Liver (tissue), 8 donors: ENCODE measurements at regions not wholly inside any gene's neighbourhood (a gene's known extent, or its start where the extent isn't known, plus 50 kb on each side); places are given as distances from the start of the nearest gene placed in this dataset.

Experiments used
- DNase-seq: peaks from one replicate; pipeline ENCODE4 v3.0.0-alpha.2; 2017; ENCODE audit warnings: low spot score
- H3K27ac ChIP-seq, 2 donors: one replicate each; pipeline ENCODE4 v1.7.0; 2013; ENCODE audit warnings: inconsistent platforms in 2 of 2, low read length in 2 of 2, control low read depth in 1 of 2, low read depth in 1 of 2, mild to moderate bottlenecking in 1 of 2
- H3K27me3 ChIP-seq, 4 donors: one replicate each; pipeline versions ENCODE4 v1.6.1 to v1.7.0; 2013; ENCODE audit warnings: low read length in 3 of 4, inconsistent platforms in 1 of 4, mild to moderate bottlenecking in 1 of 4, moderate library complexity in 1 of 4; ENCODE audit not compliant: control insufficient read depth in 4 of 4, insufficient read depth in 4 of 4
- H3K36me3 ChIP-seq, 4 donors: one replicate each; pipeline versions ENCODE4 v1.6.1 to v1.7.0; 2013; ENCODE audit warnings: low read length in 3 of 4, mild to moderate bottlenecking in 3 of 4, low read depth in 1 of 4, moderate library complexity in 1 of 4; ENCODE audit not compliant: control insufficient read depth in 4 of 4, insufficient read depth in 3 of 4
- H3K4me1 ChIP-seq, 4 donors: one replicate each; pipeline versions ENCODE4 v1.6.1 to v1.7.0; 2013; ENCODE audit warnings: low read length in 3 of 4, mild to moderate bottlenecking in 3 of 4, moderate library complexity in 1 of 4; ENCODE audit not compliant: control insufficient read depth in 4 of 4, insufficient read depth in 4 of 4
- H3K4me3 ChIP-seq, 3 donors: one replicate each; pipeline versions ENCODE4 v1.6.1 to v1.7.0; 2013; ENCODE audit warnings: low read length in 3 of 3, control low read depth in 1 of 3, low read depth in 1 of 3, mild to moderate bottlenecking in 1 of 3
- H3K9ac ChIP-seq, 2 donors: one replicate each; pipeline ENCODE4 v1.7.0; 2013; ENCODE audit warnings: low read length in 2 of 2, mild to moderate bottlenecking in 2 of 2, moderate library complexity in 2 of 2, control low read depth in 1 of 2, low read depth in 1 of 2
- H3K9me3 ChIP-seq, 4 donors: one replicate each; pipeline versions ENCODE4 v1.6.1 to v1.7.0; 2013; ENCODE audit warnings: low read length in 3 of 4; ENCODE audit not compliant: control insufficient read depth in 4 of 4
- ATF3 ChIP-seq: IDR thresholded peaks from 2 replicates; pipeline ENCODE4 v1.6.1; 2016; ENCODE audit warnings: antibody characterized with exemption
- CTCF ChIP-seq: fragments of 150-350 bp; IDR thresholded peaks from 2 replicates; pipeline ENCODE4 v1.5.1; 2017; ENCODE audit warnings: improper control_type of control experiment, low read depth, low read length; ENCODE audit not compliant: missing input control
- EGR1 ChIP-seq, 2 donors: IDR thresholded peaks; 2 replicates each; pipeline ENCODE4 v1.6.1; 2016 to 2018; ENCODE audit warnings: antibody characterized with exemption in 2 of 2, low read depth in 2 of 2
- FOXA1 ChIP-seq: IDR thresholded peaks from 2 replicates; pipeline ENCODE4 v1.6.1; 2016; ENCODE audit warnings: antibody characterized with exemption
- FOXA2 ChIP-seq: IDR thresholded peaks from 2 replicates; pipeline ENCODE4 v1.6.1; 2016; ENCODE audit warnings: antibody characterized with exemption
- GABPA ChIP-seq, 2 donors: IDR thresholded peaks in 1 of 2; conservative IDR thresholded peaks in 1 of 2; 2 replicates each; pipeline ENCODE4 v1.6.1; 2016; ENCODE audit warnings: antibody characterized with exemption in 2 of 2, mild to moderate bottlenecking in 1 of 2, moderate library complexity in 1 of 2
- HNF4A ChIP-seq, 2 donors: conservative IDR thresholded peaks; 2 replicates each; pipeline ENCODE4 v1.6.1; 2016; ENCODE audit warnings: antibody characterized with exemption in 2 of 2, mild to moderate bottlenecking in 2 of 2
- HNF4G ChIP-seq: IDR thresholded peaks from 2 replicates; pipeline ENCODE4 v1.6.1; 2016; ENCODE audit warnings: antibody characterized with exemption
- JUND ChIP-seq, 2 donors: IDR thresholded peaks; 2 replicates each; pipeline ENCODE4 v1.6.1; 2016; ENCODE audit warnings: antibody characterized with exemption in 2 of 2
- MAX ChIP-seq: IDR thresholded peaks from 2 replicates; pipeline ENCODE4 v1.6.1; 2016; ENCODE audit warnings: antibody characterized with exemption
- NR2F2 ChIP-seq: IDR thresholded peaks from 2 replicates; pipeline ENCODE4 v1.6.1; 2016; ENCODE audit warnings: antibody characterized with exemption
- REST ChIP-seq: IDR thresholded peaks from 2 replicates; pipeline ENCODE4 v1.6.1; 2016; ENCODE audit warnings: antibody characterized with exemption, mild to moderate bottlenecking
- SP1 ChIP-seq: IDR thresholded peaks from 2 replicates; pipeline ENCODE4 v1.6.1; 2018; ENCODE audit warnings: antibody characterized with exemption, mild to moderate bottlenecking
- TAF1 ChIP-seq: conservative IDR thresholded peaks from 2 replicates; pipeline ENCODE4 v1.6.1; 2016; ENCODE audit warnings: antibody characterized with exemption, mild to moderate bottlenecking
- YY1 ChIP-seq: IDR thresholded peaks from 2 replicates; pipeline ENCODE4 v1.6.1; 2016; ENCODE audit warnings: antibody characterized with exemption, mild to moderate bottlenecking
- ZBTB33 ChIP-seq: IDR thresholded peaks from 2 replicates; pipeline ENCODE4 v1.6.1; 2016; ENCODE audit warnings: antibody characterized with exemption
- WGBS: extraction: QIAGEN DNeasy Blood & Tissue Kit; methylation state at CpG from one replicate; pipeline ENCODE4 v1.1.7; 2013; 5-methylcytosine and 5-hydroxymethylcytosine counted together
- donor health status: healthy.
- donor health status: healthy.
- donor health status: healthy.
- donor health status: healthy.
- donor health status: healthy.

- no peak for TF ChIP-seq REST
- no peak for TF ChIP-seq YY1
Observed at GRCh38 chr20:39100691-39101090, 138.5 kb downstream of the DHX35 start (continued).

GRCh38 chr20:39097889-39098288, 135.7 kb downstream of the DHX35 start:
- H3K4me3 ChIP-seq, result no peak overlapping the region
- 62% methylated on average over 3 of the region's 3 CpGs for WGBS
- H3K9me3 ChIP-seq, result no peaks in the 10 kb centered on the region
- no peaks in the 10 kb centered on the region for H3K36me3 ChIP-seq
- no peak for DNase-seq
- peaks cover 0 to 2% (median 0%) of the 10 kb centered on the region in 4 donors for H3K27me3 ChIP-seq
- no peak overlapping the region for H3K27ac ChIP-seq
- TF ChIP-seq YY1 (no peak), SP1 (no peak), NR2F2 (no peak), FOXA2 (no peak), EGR1 (IDR thresholded peaks at IDR 0.05; ENCODE audit: low read depth in 2 of 2) (no peak), ATF3 (no peak), HNF4G (no peak)
- no peak overlapping the region for H3K9ac ChIP-seq
- no peaks in the 10 kb centered on the region for H3K4me1 ChIP-seq

- Histone ChIP-seq H3K36me3 (no peaks in the 10 kb centered on the region), H3K9ac (no peak overlapping the region), H3K9me3 (no peaks in the 10 kb centered on the region), H3K4me1 (no peaks in the 10 kb centered on the region), H3K27me3 (peaks cover 0 to 2% (median 0%) of the 10 kb centered on the region in 4 donors), H3K27ac (no peak overlapping the region), H3K4me3 (no peak overlapping the region)
- WGBS, result 96% methylated on average over 1 of the region's 1 CpG
- TF ChIP-seq HNF4A (conservative IDR thresholded peaks at IDR 0.05) (no peak), EGR1 (IDR thresholded peaks at IDR 0.05; ENCODE audit: low read depth in 2 of 2) (no peak), GABPA (IDR thresholded peaks at IDR 0.05 in 1 of 2, conservative IDR thresholded peaks at IDR 0.05 in 1 of 2) (no peak), YY1 (no peak), FOXA1 (no peak), MAX (no peak), SP1 (no peak), CTCF (no peak), TAF1 (no peak), ATF3 (no peak), JUND (IDR thresholded peaks at IDR 0.05) (no peak), REST (no peak), ZBTB33 (no peak)
- DNase-seq, result no peak
Observed at GRCh38 chr20:39095870-39096269, 133.7 kb downstream of the DHX35 start.
